Osteocyte (in vitro differentiated cells): ENCODE measurements at regions not wholly inside any gene's neighbourhood (a gene's known extent, or its start where the extent isn't known, plus 50 kb on each side); places are given as distances from the start of the nearest gene placed in this dataset.
"Not testable (repeated sequence)": the region's sequence is repeated elsewhere in the genome, so short reads cannot be mapped to it uniquely, and the experiment has no call there.

Experiments used
- DNase-seq: peaks from one replicate; pipeline ENCODE4 v3.0.0; 2021; ENCODE audit warnings: mixed read lengths; ENCODE audit not compliant: unreplicated experiment; ENCODE audit errors: extremely low spot score
- H3K27ac Mint-ChIP-seq: one replicate; pipeline ENCODE4 v1.8.0; 2021; ENCODE audit warnings: mild to moderate bottlenecking, mixed read lengths; ENCODE audit not compliant: unreplicated experiment
- H3K27me3 Mint-ChIP-seq: one replicate; pipeline ENCODE4 v1.8.0; 2021; ENCODE audit warnings: mixed read lengths; ENCODE audit not compliant: unreplicated experiment
- H3K36me3 Mint-ChIP-seq: one replicate; pipeline ENCODE4 v1.8.0; 2021; ENCODE audit warnings: mixed read lengths; ENCODE audit not compliant: unreplicated experiment
- H3K4me1 Mint-ChIP-seq: one replicate; pipeline ENCODE4 v1.8.0; 2021; ENCODE audit warnings: mixed read lengths; ENCODE audit not compliant: unreplicated experiment
- H3K4me3 Mint-ChIP-seq: one replicate; pipeline ENCODE4 v1.8.0; 2021; ENCODE audit warnings: mild to moderate bottlenecking, moderate library complexity, mixed read lengths; ENCODE audit not compliant: unreplicated experiment
- H3K9me3 Mint-ChIP-seq: one replicate; pipeline ENCODE4 v1.8.0; 2021; ENCODE audit warnings: mixed read lengths; ENCODE audit not compliant: unreplicated experiment
- TF ChIP-seq, protein P1 (sequence below): fragments of 200-600 bp; sonication (generic); IDR thresholded peaks from 2 replicates; pipeline ENCODE4 v1.5.0; 2021; ENCODE audit warnings: antibody characterized with exemption, mild to moderate bottlenecking, moderate library complexity

DNA sequence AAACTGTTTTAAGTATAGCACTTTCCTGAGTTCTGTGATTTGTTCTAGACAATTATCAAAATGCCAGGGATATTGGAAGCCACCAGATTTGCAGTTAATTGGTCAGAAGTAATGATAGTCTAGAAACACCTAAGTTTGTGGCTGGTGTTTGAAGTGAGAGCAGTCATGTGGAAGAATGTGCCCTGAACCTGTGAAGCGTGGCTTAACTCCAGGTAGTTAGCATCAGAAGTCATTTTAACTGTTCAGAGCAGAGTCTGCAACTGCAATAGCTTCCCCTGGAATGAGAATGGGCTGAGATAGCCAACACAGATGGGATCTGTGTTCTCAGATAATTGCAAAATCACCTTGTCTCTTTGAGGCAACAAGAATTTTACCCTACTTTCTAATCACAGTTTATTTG, 255.1 kb upstream of the GK2 start:
- Mint-ChIP-seq H3K9me3 (peaks cover 10% of the 10 kb centered on the region), H3K4me1 (no peaks in the 10 kb centered on the region), H3K27ac (no peak overlapping the region), H3K4me3 (no peak overlapping the region), H3K36me3 (no peaks in the 10 kb centered on the region), H3K27me3 (peaks cover 3% of the 10 kb centered on the region)
- no peak for DNase-seq
- TF ChIP-seq, protein P1, sequence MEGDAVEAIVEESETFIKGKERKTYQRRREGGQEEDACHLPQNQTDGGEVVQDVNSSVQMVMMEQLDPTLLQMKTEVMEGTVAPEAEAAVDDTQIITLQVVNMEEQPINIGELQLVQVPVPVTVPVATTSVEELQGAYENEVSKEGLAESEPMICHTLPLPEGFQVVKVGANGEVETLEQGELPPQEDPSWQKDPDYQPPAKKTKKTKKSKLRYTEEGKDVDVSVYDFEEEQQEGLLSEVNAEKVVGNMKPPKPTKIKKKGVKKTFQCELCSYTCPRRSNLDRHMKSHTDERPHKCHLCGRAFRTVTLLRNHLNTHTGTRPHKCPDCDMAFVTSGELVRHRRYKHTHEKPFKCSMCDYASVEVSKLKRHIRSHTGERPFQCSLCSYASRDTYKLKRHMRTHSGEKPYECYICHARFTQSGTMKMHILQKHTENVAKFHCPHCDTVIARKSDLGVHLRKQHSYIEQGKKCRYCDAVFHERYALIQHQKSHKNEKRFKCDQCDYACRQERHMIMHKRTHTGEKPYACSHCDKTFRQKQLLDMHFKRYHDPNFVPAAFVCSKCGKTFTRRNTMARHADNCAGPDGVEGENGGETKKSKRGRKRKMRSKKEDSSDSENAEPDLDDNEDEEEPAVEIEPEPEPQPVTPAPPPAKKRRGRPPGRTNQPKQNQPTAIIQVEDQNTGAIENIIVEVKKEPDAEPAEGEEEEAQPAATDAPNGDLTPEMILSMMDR: no peak

DNA sequence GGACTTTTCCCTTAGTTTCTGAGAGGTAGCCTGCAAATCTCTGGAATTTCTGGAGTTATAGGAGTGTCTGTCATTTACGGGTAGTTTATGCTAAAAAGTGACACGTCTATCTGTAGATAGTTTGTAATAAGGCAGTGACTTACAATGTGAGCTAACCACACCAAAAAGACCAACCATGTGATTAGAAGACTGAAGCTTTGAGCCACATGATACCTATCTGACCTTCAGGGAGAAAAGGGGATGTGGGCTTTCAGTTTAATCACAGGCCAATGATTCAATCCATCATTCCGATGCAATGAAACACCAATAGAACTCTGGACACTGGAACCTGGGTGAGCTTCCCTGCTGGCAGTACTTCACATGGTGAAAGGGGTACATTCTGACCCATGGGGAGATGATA, 254.6 kb upstream of the GK2 start:
- Mint-ChIP-seq H3K27ac (no peak overlapping the region), H3K4me1 (no peaks in the 10 kb centered on the region), H3K9me3 (peaks cover 15% of the 10 kb centered on the region), H3K36me3 (no peaks in the 10 kb centered on the region), H3K27me3 (peaks cover 3% of the 10 kb centered on the region), H3K4me3 (no peak overlapping the region)
- DNase-seq: no peak
- TF ChIP-seq, protein P1: no peak

DNA sequence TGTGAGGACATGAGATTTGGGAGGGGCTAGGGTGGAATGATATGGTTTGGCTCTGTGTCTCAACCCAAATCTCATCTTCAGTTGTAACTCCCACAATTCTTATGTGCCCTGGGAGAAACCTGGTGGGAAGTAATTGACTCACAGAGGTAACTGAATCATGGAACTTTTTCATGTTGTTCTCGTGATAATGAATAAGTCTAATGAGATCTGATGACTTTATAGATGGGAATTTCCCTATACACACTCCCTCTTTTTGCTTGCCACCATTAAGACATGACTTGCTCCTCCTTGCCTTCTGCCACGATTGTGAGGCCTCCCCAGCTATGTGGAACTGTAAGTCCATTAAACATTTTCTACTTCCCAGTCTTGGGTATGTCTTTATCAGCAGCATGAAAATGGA, 253.2 kb upstream of the GK2 start:
- Mint-ChIP-seq H3K9me3 (peaks cover 21% of the 10 kb centered on the region), H3K4me1 (no peaks in the 10 kb centered on the region), H3K27ac (no peak overlapping the region), H3K4me3 (no peak overlapping the region), H3K27me3 (peaks cover 3% of the 10 kb centered on the region), H3K36me3 (no peaks in the 10 kb centered on the region)
- TF ChIP-seq, protein P1: no peak
- no peak for DNase-seq

DNA sequence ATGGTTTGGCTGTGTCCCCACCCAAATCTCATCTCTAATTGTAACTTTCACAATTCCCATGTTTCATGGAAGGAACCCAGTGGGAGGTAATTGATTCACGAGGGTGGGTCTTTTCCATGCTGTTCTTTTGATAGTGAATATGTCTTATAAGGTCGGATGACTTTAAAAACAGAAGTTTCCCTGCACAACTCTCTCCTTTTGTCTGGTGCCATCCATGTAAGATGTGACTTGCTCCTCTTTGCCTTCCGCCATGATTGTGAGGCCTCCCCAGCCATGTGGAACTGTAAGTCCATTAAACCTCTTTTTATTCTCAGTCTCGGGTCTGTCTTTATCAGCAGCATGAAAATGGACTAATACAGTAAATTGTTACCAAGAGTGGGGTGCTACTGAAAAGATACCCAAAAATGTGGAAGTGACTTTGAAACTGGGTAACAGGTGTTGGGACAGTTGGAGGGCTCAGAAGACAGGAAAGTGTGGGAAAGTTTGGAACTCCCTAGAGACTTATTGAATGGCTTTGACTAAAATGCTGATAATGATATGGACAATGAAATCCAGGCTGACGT, 251.4 kb upstream of the GK2 start:
- not testable (repeated sequence) for H3K27ac Mint-ChIP-seq, H3K36me3 Mint-ChIP-seq, H3K4me1 Mint-ChIP-seq, H3K27me3 Mint-ChIP-seq, DNase-seq, H3K4me3 Mint-ChIP-seq
- H3K9me3 Mint-ChIP-seq: peaks cover 21% of the 10 kb centered on the region

DNA sequence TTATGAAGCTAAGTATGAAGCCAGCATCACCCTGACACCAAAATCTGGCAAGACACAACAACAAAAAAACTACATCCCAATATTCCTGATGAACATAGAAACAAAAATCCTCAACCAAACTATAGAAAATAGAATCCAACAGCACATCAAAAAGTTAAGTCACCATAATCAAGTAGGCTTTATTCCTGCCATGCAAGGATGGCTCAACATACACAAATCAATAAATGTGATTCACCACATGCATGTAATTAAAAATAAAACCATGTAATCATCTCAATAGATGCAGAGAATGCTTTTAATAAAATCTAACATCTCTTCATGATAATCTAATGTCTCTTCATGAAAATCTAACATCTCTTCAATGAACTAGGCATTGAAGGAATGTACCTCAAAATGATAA, 249.4 kb upstream of the GK2 start:
- H3K4me3 Mint-ChIP-seq: no peak overlapping the region
- no peak overlapping the region for H3K27ac Mint-ChIP-seq
- H3K9me3 Mint-ChIP-seq: peaks cover 21% of the 10 kb centered on the region
- TF ChIP-seq, protein P1: no peak
- no peaks in the 10 kb centered on the region for H3K27me3 Mint-ChIP-seq
- peaks cover 4% of the 10 kb centered on the region for H3K4me1 Mint-ChIP-seq
- no peak for DNase-seq
- no peaks in the 10 kb centered on the region for H3K36me3 Mint-ChIP-seq

DNA sequence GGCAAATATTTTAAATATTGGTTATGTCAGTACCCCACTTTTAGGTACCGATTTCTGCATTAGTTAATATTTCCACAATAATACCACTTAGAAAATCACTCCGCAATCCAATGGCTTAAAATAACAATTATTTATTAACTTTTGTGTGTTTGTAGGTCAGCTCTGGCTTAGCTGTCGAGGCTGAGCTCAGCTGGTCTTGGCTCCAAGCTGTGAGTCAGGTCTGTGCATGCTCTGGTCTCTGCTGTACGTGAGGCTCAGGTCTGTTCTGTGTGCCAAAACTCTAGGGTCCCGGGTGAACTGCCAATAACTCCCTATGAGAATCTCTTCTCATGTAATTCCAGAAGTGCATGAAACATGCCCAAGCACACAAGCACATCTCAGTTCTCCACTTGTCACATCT, 245.8 kb upstream of the GK2 start:
- Mint-ChIP-seq H3K9me3 (peaks cover 15% of the 10 kb centered on the region), H3K4me1 (peaks cover 19% of the 10 kb centered on the region), H3K4me3 (no peak overlapping the region), H3K36me3 (no peaks in the 10 kb centered on the region), H3K27ac (no peak overlapping the region), H3K27me3 (peaks cover 3% of the 10 kb centered on the region)
- TF ChIP-seq, protein P1: no peak
- DNase-seq: no peak
